HL-60 (cell line): ENCODE measurements at regions not wholly inside any gene's neighbourhood (a gene's known extent, or its start where the extent isn't known, plus 50 kb on each side); places are given as distances from the start of the nearest gene placed in this dataset.

Source experiments
- POLR2AphosphoS5 ChIP-seq: IDR thresholded peaks from 2 replicates; pipeline ENCODE4 v1.6.1; 2012; ENCODE audit warnings: low read depth
- TF ChIP-seq, protein P1 (sequence below): IDR thresholded peaks from one replicate; pipeline ENCODE4 v1.5.1; 2011; ENCODE audit warnings: low read length, control low read depth, inconsistent platforms; ENCODE audit not compliant: insufficient read depth

DNA sequence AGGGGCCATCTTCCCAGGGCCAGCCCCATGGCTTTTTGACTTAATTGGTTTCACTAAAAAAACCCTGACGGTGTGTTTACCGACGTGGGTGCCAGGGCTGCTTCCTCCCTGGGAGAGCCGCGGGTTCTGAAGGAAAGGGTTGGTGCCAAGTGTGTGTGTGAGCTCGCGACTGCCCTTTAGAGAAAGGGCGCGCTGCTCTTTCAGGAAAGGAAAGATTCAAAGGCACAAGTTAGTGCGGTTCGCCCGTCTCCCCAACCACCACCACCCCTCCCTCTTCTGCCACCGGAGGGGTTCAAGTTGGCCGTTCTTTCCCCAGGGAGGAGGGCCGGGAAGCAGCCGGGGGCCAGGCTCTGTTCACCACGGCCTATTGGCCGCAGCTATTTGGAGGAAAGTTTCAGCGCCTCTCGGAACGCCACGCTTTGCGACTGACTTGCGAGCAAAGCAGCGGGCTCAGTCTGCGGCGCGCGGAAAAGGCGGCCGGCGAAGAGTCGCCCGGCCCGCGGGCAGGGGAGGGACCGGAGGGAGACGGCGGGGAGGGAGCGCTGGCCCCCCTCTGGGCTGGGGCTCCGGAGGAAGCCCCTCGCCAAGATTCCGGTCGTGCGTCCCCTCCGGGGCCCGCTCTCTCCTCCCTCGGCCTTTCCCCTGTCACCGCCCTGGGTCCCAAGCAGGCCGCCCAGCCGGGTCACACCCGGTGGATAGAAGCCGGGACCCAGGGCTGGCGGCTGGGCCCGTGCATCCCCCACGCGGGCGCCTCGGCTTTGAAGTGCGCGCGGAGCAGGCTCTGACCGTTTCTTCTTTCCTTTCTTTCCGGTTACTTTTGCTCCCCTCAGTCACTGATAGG lies 165.9 kb upstream of the PPP1R3A start:
- TF ChIP-seq, protein P1, sequence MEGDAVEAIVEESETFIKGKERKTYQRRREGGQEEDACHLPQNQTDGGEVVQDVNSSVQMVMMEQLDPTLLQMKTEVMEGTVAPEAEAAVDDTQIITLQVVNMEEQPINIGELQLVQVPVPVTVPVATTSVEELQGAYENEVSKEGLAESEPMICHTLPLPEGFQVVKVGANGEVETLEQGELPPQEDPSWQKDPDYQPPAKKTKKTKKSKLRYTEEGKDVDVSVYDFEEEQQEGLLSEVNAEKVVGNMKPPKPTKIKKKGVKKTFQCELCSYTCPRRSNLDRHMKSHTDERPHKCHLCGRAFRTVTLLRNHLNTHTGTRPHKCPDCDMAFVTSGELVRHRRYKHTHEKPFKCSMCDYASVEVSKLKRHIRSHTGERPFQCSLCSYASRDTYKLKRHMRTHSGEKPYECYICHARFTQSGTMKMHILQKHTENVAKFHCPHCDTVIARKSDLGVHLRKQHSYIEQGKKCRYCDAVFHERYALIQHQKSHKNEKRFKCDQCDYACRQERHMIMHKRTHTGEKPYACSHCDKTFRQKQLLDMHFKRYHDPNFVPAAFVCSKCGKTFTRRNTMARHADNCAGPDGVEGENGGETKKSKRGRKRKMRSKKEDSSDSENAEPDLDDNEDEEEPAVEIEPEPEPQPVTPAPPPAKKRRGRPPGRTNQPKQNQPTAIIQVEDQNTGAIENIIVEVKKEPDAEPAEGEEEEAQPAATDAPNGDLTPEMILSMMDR: no peak
- no peak for TF ChIP-seq POLR2AphosphoS5
